HepG2 (cell line): ENCODE measurements at regions not wholly inside any gene's neighbourhood (a gene's known extent, or its start where the extent isn't known, plus 50 kb on each side); places are given as distances from the start of the nearest gene placed in this dataset.

Experiments used
- ATAC-seq: fragments of 200-7000 bp; cut with Tn5 transposase; 3 replicates; pipeline ENCODE4 v1.9.1; 2020; ENCODE audit warnings: mild to moderate bottlenecking, moderate library complexity
- BruUV-seq: library from RNA; stranded (reverse); fragments of 400-500 nt; replicated peaks from 2 replicates; lab custom pipeline; 2021; lab: Mats Ljungman, UMichigan
- CTCF ChIA-PET: fragments of 300-600 bp; formaldehyde crosslinking; extraction: SDS; loops from one replicate; lab custom pipeline; 2021; ENCODE audit warnings: low total read pairs, inconsistent platforms, low intra/inter-chr PET ratio; lab: Yijun Ruan, JAX
- POLR2A ChIA-PET: fragments of 350-600 bp; sonication (Branson Sonifier 250); formaldehyde crosslinking; loops from one replicate; lab custom pipeline; 2020; ENCODE audit warnings: antibody characterized with exemption, inconsistent platforms; lab: Yijun Ruan, JAX
- DNase-seq: peaks from one replicate; pipeline ENCODE4 v3.0.0-alpha.2; 2015; ENCODE audit warnings: low spot score
- FAIRE-seq: peaks from 3 replicates; lab custom pipeline; 2011; peaks lifted over from hg19 to GRCh38; lab: Jason Lieb, UNC
- H2AFZ ChIP-seq: one replicate; pipeline ENCODE4 v1.6.1; 2011; ENCODE audit warnings: low read length, inconsistent platforms
- H3K27ac ChIP-seq: fragments of 300-600 bp; 3 replicates; pipeline ENCODE4 v1.8.0; 2011; ENCODE audit warnings: mixed run types, mild to moderate bottlenecking, mixed read lengths, low read length, inconsistent platforms; ENCODE audit not compliant: insufficient read depth; ENCODE audit errors: extremely low read length
- H3K27me3 ChIP-seq, 2 experiments: fragments of 200-600 bp in 1 of 2; 2 replicates in 1 of 2; 3 replicates in 1 of 2; pipeline versions ENCODE4 v1.6.0 to v1.8.0; 2011; ENCODE audit warnings: low read length in 2 of 2, mild to moderate bottlenecking in 2 of 2, moderate library complexity in 2 of 2, inconsistent platforms in 1 of 2; ENCODE audit not compliant: insufficient read depth in 2 of 2, control insufficient read depth in 1 of 2
- H3K36me3 ChIP-seq, 2 experiments: fragments of 200-600 bp in 1 of 2; replicated peaks in 1 of 2; 2 replicates in 1 of 2; 3 replicates in 1 of 2; pipeline versions ENCODE4 v1.5.1 to v1.8.0; 2011; ENCODE audit warnings: low read length in 2 of 2, inconsistent platforms in 1 of 2; ENCODE audit not compliant: insufficient read depth in 2 of 2, control insufficient read depth in 1 of 2
- H3K4me1 ChIP-seq: 2 replicates; pipeline ENCODE4 v1.5.1; 2012; ENCODE audit warnings: low read length, inconsistent platforms; ENCODE audit not compliant: insufficient read depth
- H3K4me2 ChIP-seq: 2 replicates; pipeline ENCODE4 v1.6.0; 2011; ENCODE audit warnings: low read depth, low read length, inconsistent platforms
- H3K4me3 ChIP-seq, 3 experiments: fragments of 200-600 bp in 1 of 3; sonication (generic), shearing (Covaris generic) in 1 of 3; replicated peaks in 1 of 3; 2 replicates each; pipeline ENCODE4 v1.5.1; 2011 to 2016; ENCODE audit warnings: low read length in 3 of 3, inconsistent platforms in 2 of 3, low read depth in 2 of 3, mild to moderate bottlenecking in 2 of 3, control low read depth in 1 of 3, mixed read lengths in 1 of 3; ENCODE audit not compliant: insufficient read depth in 1 of 3
- H3K79me2 ChIP-seq: one replicate; pipeline ENCODE4 v1.6.1; 2011; ENCODE audit warnings: low read length, inconsistent platforms; ENCODE audit not compliant: insufficient read depth
- H3K9ac ChIP-seq: 2 replicates; pipeline ENCODE4 v1.6.0; 2011; ENCODE audit warnings: mild to moderate bottlenecking, low read depth, low read length, inconsistent platforms; ENCODE audit not compliant: insufficient read depth
- H3K9me3 ChIP-seq: 2 replicates; pipeline ENCODE4 v1.5.1; 2012; ENCODE audit warnings: mild to moderate bottlenecking, low read length
- H4K20me1 ChIP-seq: 2 replicates; pipeline ENCODE4 v1.6.0; 2011; ENCODE audit warnings: inconsistent platforms, mild to moderate bottlenecking, low read length, moderate library complexity; ENCODE audit not compliant: insufficient read depth
- ATF5 ChIP-seq: sonication (generic); formaldehyde crosslinking; IDR thresholded peaks from 2 replicates; pipeline ENCODE4 v1.4.0; 2020; ENCODE audit warnings: mild to moderate bottlenecking, low read depth, missing genetic modification reagents
- CCDC6 ChIP-seq: sonication (generic); formaldehyde crosslinking; IDR thresholded peaks from 2 replicates; pipeline ENCODE4 v1.8.1; 2022; ENCODE audit warnings: mild to moderate bottlenecking, missing genetic modification reagents, moderate library complexity
- ISX ChIP-seq: sonication (generic); formaldehyde crosslinking; conservative IDR thresholded peaks from 2 replicates; pipeline ENCODE4 v1.5.0; 2020; ENCODE audit warnings: missing genetic modification reagents
- MAFF ChIP-seq: IDR thresholded peaks from 2 replicates; pipeline ENCODE4 v1.6.1; 2011; ENCODE audit warnings: low read depth, low read length, improper control_type of control experiment
- MAFK ChIP-seq, 2 experiments: IDR thresholded peaks in 1 of 2; conservative IDR thresholded peaks in 1 of 2; 2 replicates each; pipeline ENCODE4 v1.6.1; 2011; ENCODE audit warnings: improper control_type of control experiment in 2 of 2, low read length in 2 of 2
- MEIS2 ChIP-seq: sonication (generic); formaldehyde crosslinking; IDR thresholded peaks from 2 replicates; pipeline ENCODE4 v1.9.0; 2021; ENCODE audit warnings: mild to moderate bottlenecking, missing genetic modification reagents
- MTA1 ChIP-seq: sonication (generic); formaldehyde crosslinking; IDR thresholded peaks from 2 replicates; pipeline ENCODE4 v1.4.0; 2020; ENCODE audit warnings: missing genetic modification reagents, mild to moderate bottlenecking, borderline replicate concordance
- SAP130 ChIP-seq: IDR thresholded peaks from 2 replicates; pipeline ENCODE4 v1.6.1; 2016; ENCODE audit warnings: low read depth
- ZNF501 ChIP-seq: sonication (generic); formaldehyde crosslinking; IDR thresholded peaks from 2 replicates; pipeline ENCODE4 v1.5.1; 2020; ENCODE audit warnings: mild to moderate bottlenecking, moderate library complexity, missing genetic modification reagents
- WGBS: methylation state at CpG from one replicate; pipeline ENCODE4 v1.1.6; 2017; ENCODE audit warnings: low lambda C conversion rate; 5-methylcytosine and 5-hydroxymethylcytosine counted together
- in situ Hi-C: cut with HindIII; loops from 2 replicates; pipeline ENCODE4 v1.10.0; 2017; ENCODE audit warnings: low pct_unique_long_range_greater_than_20kb; ENCODE audit not compliant: extremely low pct_ligation_motif_present
- intact Hi-C: fragments of 100-400 bp; cut with micrococcal nuclease; formaldehyde crosslinking; loops from one replicate; pipeline ENCODE4 v1.10.0; 2022; ENCODE audit not compliant: unreplicated experiment

- Histone ChIP-seq H3K4me2 (no peak overlapping the region), H3K4me3 (no peak overlapping the region), H3K9ac (no peak overlapping the region), H3K4me1 (no peaks in the 10 kb centered on the region), H3K27me3 (no peaks in the 10 kb centered on the region), H4K20me1 (no peaks in the 10 kb centered on the region), H2AFZ (no peak overlapping the region), H3K79me2 (no peaks in the 10 kb centered on the region), H3K9me3 (no peaks in the 10 kb centered on the region), H3K36me3 (no peaks in the 10 kb centered on the region), H3K27ac (no peak overlapping the region)
- intact Hi-C loops: no loop called here
- no peak for ATAC-seq
- in situ Hi-C loops: no loop called here
- FAIRE-seq: no peak
- ChIA-PET CTCF (no interaction called here), POLR2A (no interaction called here)
- DNase-seq: no peak
- TF ChIP-seq MAFF (peak; percentile 48; the same call in 1 of the 2 replicates), ISX (CRISPR knock-in tag) (no peak), MTA1 (CRISPR knock-in tag) (no peak), MAFK (conservative IDR thresholded peaks at IDR 0.05 in 1 of 2, IDR thresholded peaks at IDR 0.05 in 1 of 2; ENCODE audit: low read length in 2 of 2) (peak; percentile 43 to 69)
- no TSS peak for BruUV-seq
Observed at GRCh38 chr1:188557053-188557452, 1728.3 kb downstream of the PLA2G4A start.

- no peak overlapping the region for H3K27ac ChIP-seq
- FAIRE-seq (no peak), ATAC-seq (no peak), DNase-seq (no peak)
- in situ Hi-C loops (no loop called here), intact Hi-C loops (no loop called here)
- no peaks in the 10 kb centered on the region for H3K9me3 ChIP-seq
- ChIA-PET CTCF (no interaction called here), POLR2A (no interaction called here)
- H3K9ac ChIP-seq: no peak overlapping the region
- H2AFZ ChIP-seq: no peak overlapping the region
- H3K36me3 ChIP-seq: no peaks in the 10 kb centered on the region
- H3K4me3 ChIP-seq: no peak overlapping the region
- 3% methylated on average over 2 of the region's 2 CpGs for WGBS
- H3K4me2 ChIP-seq: no peak overlapping the region
- no peaks in the 10 kb centered on the region for H4K20me1 ChIP-seq
- no peaks in the 10 kb centered on the region for H3K79me2 ChIP-seq
- no TSS peak for BruUV-seq
- H3K4me1 ChIP-seq: no peaks in the 10 kb centered on the region
- TF ChIP-seq CCDC6 (CRISPR knock-in tag): no peak
- no peak for TF ChIP-seq MEIS2 (CRISPR knock-in tag)
- TF ChIP-seq ATF5 (CRISPR knock-in tag): no peak
- TF ChIP-seq SAP130 (CRISPR knock-in tag): no peak
- TF ChIP-seq ZNF501 (CRISPR knock-in tag): no peak
- TF ChIP-seq, all 625 proteins: peak for 0
- H3K27me3 ChIP-seq: no peaks in the 10 kb centered on the region
Observed at GRCh38 chr1:188582911-188583532, 1754.3 kb downstream of the PLA2G4A start.
